Body of pancreas (tissue), 4 donors: ENCODE measurements at regions not wholly inside any gene's neighbourhood (a gene's known extent, or its start where the extent isn't known, plus 50 kb on each side); places are given as distances from the start of the nearest gene placed in this dataset.

Experiments
- POLR2A ChIP-seq, 3 donors: fragments of 450-650 bp; IDR thresholded peaks; one replicate each; pipeline ENCODE4 v1.6.1; 2016; ENCODE audit warnings: antibody characterized with exemption in 3 of 3, mild to moderate bottlenecking in 2 of 3
- TF ChIP-seq, protein P1 (sequence below), 7 experiments: fragments of 450-650 bp in 4 of 7; fragments of 200-600 bp in 3 of 7; sonication (generic) in 3 of 7; IDR thresholded peaks; one replicate each; pipeline ENCODE4 v1.5.1; 2016 to 2019; ENCODE audit warnings: antibody characterized with exemption in 7 of 7

DNA sequence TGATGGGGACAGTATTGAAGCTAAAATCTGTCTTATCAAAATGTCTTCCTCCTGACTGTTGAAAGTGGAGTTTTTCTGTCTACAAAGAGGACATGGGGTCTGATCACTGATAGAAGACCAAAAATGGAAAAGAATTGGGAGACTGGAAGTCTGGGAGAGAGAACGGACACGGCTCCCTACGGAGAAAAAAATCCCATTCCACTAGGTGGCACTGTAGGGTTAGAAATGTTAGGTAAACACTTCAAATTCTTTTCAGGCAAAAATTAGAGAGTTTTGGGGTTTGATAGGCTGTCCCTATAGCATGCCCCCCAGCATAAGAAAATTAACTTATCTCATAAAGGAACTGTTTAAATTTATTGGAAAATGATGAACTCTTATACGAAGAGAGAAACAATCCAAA, 200.5 kb downstream of the FAM133A start:
- TF ChIP-seq, protein P1, sequence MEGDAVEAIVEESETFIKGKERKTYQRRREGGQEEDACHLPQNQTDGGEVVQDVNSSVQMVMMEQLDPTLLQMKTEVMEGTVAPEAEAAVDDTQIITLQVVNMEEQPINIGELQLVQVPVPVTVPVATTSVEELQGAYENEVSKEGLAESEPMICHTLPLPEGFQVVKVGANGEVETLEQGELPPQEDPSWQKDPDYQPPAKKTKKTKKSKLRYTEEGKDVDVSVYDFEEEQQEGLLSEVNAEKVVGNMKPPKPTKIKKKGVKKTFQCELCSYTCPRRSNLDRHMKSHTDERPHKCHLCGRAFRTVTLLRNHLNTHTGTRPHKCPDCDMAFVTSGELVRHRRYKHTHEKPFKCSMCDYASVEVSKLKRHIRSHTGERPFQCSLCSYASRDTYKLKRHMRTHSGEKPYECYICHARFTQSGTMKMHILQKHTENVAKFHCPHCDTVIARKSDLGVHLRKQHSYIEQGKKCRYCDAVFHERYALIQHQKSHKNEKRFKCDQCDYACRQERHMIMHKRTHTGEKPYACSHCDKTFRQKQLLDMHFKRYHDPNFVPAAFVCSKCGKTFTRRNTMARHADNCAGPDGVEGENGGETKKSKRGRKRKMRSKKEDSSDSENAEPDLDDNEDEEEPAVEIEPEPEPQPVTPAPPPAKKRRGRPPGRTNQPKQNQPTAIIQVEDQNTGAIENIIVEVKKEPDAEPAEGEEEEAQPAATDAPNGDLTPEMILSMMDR (IDR thresholded peaks at IDR 0.05) = peak; percentile 24 to 63 (median 47)
- TF ChIP-seq POLR2A (IDR thresholded peaks at IDR 0.05) = no peak
